K562 (cell line): ENCODE measurements at regions not wholly inside any gene's neighbourhood (a gene's known extent, or its start where the extent isn't known, plus 50 kb on each side); places are given as distances from the start of the nearest gene placed in this dataset.
"Not testable (repeated sequence)": the region's sequence is repeated elsewhere in the genome, so short reads cannot be mapped to it uniquely, and the experiment has no call there.

Experiments
- ATAC-seq: fragments of 200-7000 bp; cut with Tn5 transposase; 3 replicates; pipeline ENCODE4 v1.9.1; 2020; ENCODE audit warnings: moderate library complexity
- BruUV-seq: library from RNA; stranded (reverse); fragments of 400-500 nt; replicated peaks from 2 replicates; lab custom pipeline; 2021; lab: Mats Ljungman, UMichigan
- CTCF ChIA-PET: fragments of 300-600 bp; formaldehyde crosslinking; extraction: SDS; loops from one replicate; lab custom pipeline; 2021; ENCODE audit warnings: low intra/inter-chr PET ratio; lab: Yijun Ruan, JAX
- POLR2A ChIA-PET: fragments of 300-600, 350-650 bp; sonication (Branson Sonifier 250); formaldehyde crosslinking; extraction: SDS; loops from one replicate; lab custom pipeline; 2021; ENCODE audit warnings: antibody characterized with exemption, inconsistent platforms; lab: Yijun Ruan, JAX
- DNase-seq, 4 experiments: peaks; one replicate each; pipeline versions ENCODE4 v3.0.0 to v3.0.0-alpha.2; 2011 to 2018; ENCODE audit warnings: low spot score in 3 of 4, mixed read lengths in 3 of 4; ENCODE audit errors: extremely low read depth in 1 of 4
- FAIRE-seq: peaks from 2 replicates; lab custom pipeline; 2011; peaks lifted over from hg19 to GRCh38; lab: Jason Lieb, UNC
- H2AFZ ChIP-seq: 2 replicates; pipeline ENCODE4 v1.6.0; 2011; ENCODE audit warnings: low read depth, low read length, control low read depth, inconsistent platforms
- H3K27ac ChIP-seq: fragments of 200-600 bp; 3 replicates; pipeline ENCODE4 v1.8.0; 2011; ENCODE audit warnings: low read depth, mild to moderate bottlenecking, control low read depth, inconsistent platforms, low read length, moderate library complexity, mixed read lengths; ENCODE audit errors: extremely low read depth
- H3K27me3 ChIP-seq, 2 experiments: fragments of 300-600 bp in 1 of 2; 2 replicates in 1 of 2; 3 replicates in 1 of 2; pipeline versions ENCODE4 v1.6.0 to v1.8.0; 2011; ENCODE audit warnings: inconsistent platforms in 2 of 2, low read length in 2 of 2, mild to moderate bottlenecking in 1 of 2, mixed read lengths in 1 of 2, moderate library complexity in 1 of 2; ENCODE audit not compliant: control insufficient read depth in 2 of 2, insufficient read depth in 2 of 2
- H3K36me3 ChIP-seq: fragments of 300-600 bp; 3 replicates; pipeline ENCODE4 v1.8.0; 2011; ENCODE audit warnings: mild to moderate bottlenecking, low read length, inconsistent platforms; ENCODE audit not compliant: control insufficient read depth, insufficient read depth
- H3K4me1 ChIP-seq, 2 experiments: fragments of 200-600 bp in 1 of 2; replicated peaks in 1 of 2; 2 replicates in 1 of 2; 3 replicates in 1 of 2; pipeline versions ENCODE4 v1.5.1 to v1.8.0; 2011; ENCODE audit warnings: inconsistent platforms in 2 of 2, low read length in 2 of 2, mild to moderate bottlenecking in 1 of 2, mixed read lengths in 1 of 2, moderate library complexity in 1 of 2; ENCODE audit not compliant: control insufficient read depth in 2 of 2, insufficient read depth in 2 of 2
- H3K4me2 ChIP-seq: 2 replicates; pipeline ENCODE4 v1.6.1; 2011; ENCODE audit warnings: low read length, control low read depth, inconsistent platforms, mixed read lengths; ENCODE audit not compliant: insufficient read depth
- H3K4me3 ChIP-seq: fragments of 200-600 bp; sonication (generic), shearing (Covaris generic); 2 replicates; pipeline ENCODE4 v1.5.1; 2016; ENCODE audit warnings: control low read depth, inconsistent platforms
- H3K79me2 ChIP-seq: fragments of 200-600 bp; 3 replicates; pipeline ENCODE4 v1.8.0; 2011; ENCODE audit warnings: low read length, inconsistent platforms; ENCODE audit not compliant: control insufficient read depth, insufficient read depth
- H3K9ac ChIP-seq, 2 experiments: 2 replicates each; pipeline versions ENCODE4 v1.6.0 to v1.6.1; 2011; ENCODE audit warnings: low read depth in 2 of 2, low read length in 2 of 2, control low read depth in 1 of 2, inconsistent platforms in 1 of 2, mild to moderate bottlenecking in 1 of 2, mixed read lengths in 1 of 2; ENCODE audit not compliant: insufficient read depth in 1 of 2
- H3K9me1 ChIP-seq: one replicate; pipeline ENCODE4 v1.6.0; 2011; ENCODE audit warnings: inconsistent platforms, mild to moderate bottlenecking, low read length, moderate library complexity; ENCODE audit not compliant: control insufficient read depth, insufficient read depth
- H3K9me3 ChIP-seq: replicated peaks from 2 replicates; pipeline ENCODE4 v1.5.1; 2011; ENCODE audit warnings: low read depth, low read length, inconsistent platforms; ENCODE audit not compliant: control insufficient read depth, insufficient read depth
- H4K20me1 ChIP-seq: replicated peaks from 2 replicates; pipeline ENCODE4 v1.6.1; 2011; ENCODE audit warnings: low read length, inconsistent platforms, mixed read lengths; ENCODE audit not compliant: control insufficient read depth, insufficient read depth
- ZNF318 ChIP-seq, 2 experiments: fragments of 450-650 bp; IDR thresholded peaks; 2 replicates each; pipeline ENCODE4 v1.6.1; 2016; ENCODE audit warnings: mild to moderate bottlenecking in 2 of 2, borderline replicate concordance in 1 of 2, low read depth in 1 of 2, moderate library complexity in 1 of 2
- ZNF395 ChIP-seq: fragments of 200-800 bp; sonication (Bioruptor generic); IDR thresholded peaks from 2 replicates; pipeline ENCODE4 v1.6.1; 2017; ENCODE audit warnings: missing genetic modification characterization, missing compliant biosample characterization
- in situ Hi-C: fragments of 300-500 bp; cut with MboI; formaldehyde crosslinking; loops from 4 replicates; pipeline ENCODE4 v1.15.0; 2018; ENCODE audit warnings: inconsistent platforms, mixed read lengths
- intact Hi-C: fragments of 100-400 bp; cut with micrococcal nuclease; formaldehyde crosslinking; loops from 2 replicates; pipeline ENCODE4 v1.14.2; 2022

- no peak for TF ChIP-seq ZNF318 (IDR thresholded peaks at IDR 0.05; ENCODE audit: borderline replicate concordance in 1 of 2, low read depth in 1 of 2)
- no peak for TF ChIP-seq ZNF395 (CRISPR knock-in tag)
These were observed 60.6 kb upstream of the EMB start (continued) for GRCh38 chr5:50501491-50502228.

GRCh38 chr5:50513028-50513457 lies 72.0 kb upstream of the EMB start:
- H3K4me2 ChIP-seq, DNase-seq, in situ Hi-C loops, H2AFZ ChIP-seq, H3K4me3 ChIP-seq, H3K9me1 ChIP-seq, POLR2A ChIA-PET, CTCF ChIA-PET, H4K20me1 ChIP-seq, H3K27ac ChIP-seq, ATAC-seq, H3K9ac ChIP-seq, H3K4me1 ChIP-seq, intact Hi-C loops, BruUV-seq, H3K9me3 ChIP-seq, H3K36me3 ChIP-seq, H3K27me3 ChIP-seq, H3K79me2 ChIP-seq: not testable (repeated sequence)
- FAIRE-seq, result peak; percentile 77

GRCh38 chr5:50521060-50521459 lies 80.0 kb upstream of the EMB start:
- POLR2A ChIA-PET, H3K9me3 ChIP-seq: not testable (repeated sequence)

More at GRCh38 chr5:50521060-50521459, 80.0 kb upstream of the EMB start:
- H3K9ac ChIP-seq, FAIRE-seq, H2AFZ ChIP-seq, intact Hi-C loops, BruUV-seq, H3K79me2 ChIP-seq, H3K4me3 ChIP-seq, H3K4me2 ChIP-seq, H3K4me1 ChIP-seq, DNase-seq, H3K36me3 ChIP-seq, ATAC-seq, H3K27me3 ChIP-seq, CTCF ChIA-PET, in situ Hi-C loops, H3K9me1 ChIP-seq, H4K20me1 ChIP-seq, H3K27ac ChIP-seq: not testable (repeated sequence)
